Panc1 (cell line): ENCODE measurements at regions not wholly inside any gene's neighbourhood (a gene's known extent, or its start where the extent isn't known, plus 50 kb on each side); places are given as distances from the start of the nearest gene placed in this dataset.

Experiments used
- POLR2AphosphoS5 ChIP-seq: IDR thresholded peaks from 2 replicates; pipeline ENCODE4 v1.6.1; 2012; ENCODE audit warnings: mild to moderate bottlenecking, low read depth, low read length, moderate library complexity
- SIN3A ChIP-seq: IDR thresholded peaks from 2 replicates; pipeline ENCODE4 v1.6.1; 2012; ENCODE audit warnings: low read depth, mild to moderate bottlenecking, low read length, moderate library complexity, borderline replicate concordance; ENCODE audit not compliant: insufficient read depth
- TCF7L2 ChIP-seq: IDR thresholded peaks from 2 replicates; pipeline ENCODE4 v1.6.1; 2011; ENCODE audit warnings: mild to moderate bottlenecking, low read depth, low read length, inconsistent platforms
- TF ChIP-seq, protein P1 (sequence below): fragments of 450-650 bp; IDR thresholded peaks from 2 replicates; pipeline ENCODE4 v1.5.1; 2017; ENCODE audit warnings: mild to moderate bottlenecking
- TF ChIP-seq, protein P2 (sequence below), 2 experiments: IDR thresholded peaks; 2 replicates each; pipeline ENCODE4 v1.6.1; 2011 to 2012; ENCODE audit warnings: low read depth in 2 of 2, control low read depth in 1 of 2, low read length in 1 of 2, mild to moderate bottlenecking in 1 of 2, moderate library complexity in 1 of 2; ENCODE audit not compliant: insufficient read depth in 1 of 2

- TF ChIP-seq, protein P1, sequence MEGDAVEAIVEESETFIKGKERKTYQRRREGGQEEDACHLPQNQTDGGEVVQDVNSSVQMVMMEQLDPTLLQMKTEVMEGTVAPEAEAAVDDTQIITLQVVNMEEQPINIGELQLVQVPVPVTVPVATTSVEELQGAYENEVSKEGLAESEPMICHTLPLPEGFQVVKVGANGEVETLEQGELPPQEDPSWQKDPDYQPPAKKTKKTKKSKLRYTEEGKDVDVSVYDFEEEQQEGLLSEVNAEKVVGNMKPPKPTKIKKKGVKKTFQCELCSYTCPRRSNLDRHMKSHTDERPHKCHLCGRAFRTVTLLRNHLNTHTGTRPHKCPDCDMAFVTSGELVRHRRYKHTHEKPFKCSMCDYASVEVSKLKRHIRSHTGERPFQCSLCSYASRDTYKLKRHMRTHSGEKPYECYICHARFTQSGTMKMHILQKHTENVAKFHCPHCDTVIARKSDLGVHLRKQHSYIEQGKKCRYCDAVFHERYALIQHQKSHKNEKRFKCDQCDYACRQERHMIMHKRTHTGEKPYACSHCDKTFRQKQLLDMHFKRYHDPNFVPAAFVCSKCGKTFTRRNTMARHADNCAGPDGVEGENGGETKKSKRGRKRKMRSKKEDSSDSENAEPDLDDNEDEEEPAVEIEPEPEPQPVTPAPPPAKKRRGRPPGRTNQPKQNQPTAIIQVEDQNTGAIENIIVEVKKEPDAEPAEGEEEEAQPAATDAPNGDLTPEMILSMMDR, result no peak
- TF ChIP-seq, protein P2, sequence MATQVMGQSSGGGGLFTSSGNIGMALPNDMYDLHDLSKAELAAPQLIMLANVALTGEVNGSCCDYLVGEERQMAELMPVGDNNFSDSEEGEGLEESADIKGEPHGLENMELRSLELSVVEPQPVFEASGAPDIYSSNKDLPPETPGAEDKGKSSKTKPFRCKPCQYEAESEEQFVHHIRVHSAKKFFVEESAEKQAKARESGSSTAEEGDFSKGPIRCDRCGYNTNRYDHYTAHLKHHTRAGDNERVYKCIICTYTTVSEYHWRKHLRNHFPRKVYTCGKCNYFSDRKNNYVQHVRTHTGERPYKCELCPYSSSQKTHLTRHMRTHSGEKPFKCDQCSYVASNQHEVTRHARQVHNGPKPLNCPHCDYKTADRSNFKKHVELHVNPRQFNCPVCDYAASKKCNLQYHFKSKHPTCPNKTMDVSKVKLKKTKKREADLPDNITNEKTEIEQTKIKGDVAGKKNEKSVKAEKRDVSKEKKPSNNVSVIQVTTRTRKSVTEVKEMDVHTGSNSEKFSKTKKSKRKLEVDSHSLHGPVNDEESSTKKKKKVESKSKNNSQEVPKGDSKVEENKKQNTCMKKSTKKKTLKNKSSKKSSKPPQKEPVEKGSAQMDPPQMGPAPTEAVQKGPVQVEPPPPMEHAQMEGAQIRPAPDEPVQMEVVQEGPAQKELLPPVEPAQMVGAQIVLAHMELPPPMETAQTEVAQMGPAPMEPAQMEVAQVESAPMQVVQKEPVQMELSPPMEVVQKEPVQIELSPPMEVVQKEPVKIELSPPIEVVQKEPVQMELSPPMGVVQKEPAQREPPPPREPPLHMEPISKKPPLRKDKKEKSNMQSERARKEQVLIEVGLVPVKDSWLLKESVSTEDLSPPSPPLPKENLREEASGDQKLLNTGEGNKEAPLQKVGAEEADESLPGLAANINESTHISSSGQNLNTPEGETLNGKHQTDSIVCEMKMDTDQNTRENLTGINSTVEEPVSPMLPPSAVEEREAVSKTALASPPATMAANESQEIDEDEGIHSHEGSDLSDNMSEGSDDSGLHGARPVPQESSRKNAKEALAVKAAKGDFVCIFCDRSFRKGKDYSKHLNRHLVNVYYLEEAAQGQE (IDR thresholded peaks at IDR 0.05; ENCODE audit: insufficient read depth in 1 of 2, low read depth in 2 of 2, low read length in 1 of 2), result no peak
- TF ChIP-seq TCF7L2, result no peak
- TF ChIP-seq POLR2AphosphoS5, result no peak
- TF ChIP-seq SIN3A, result no peak
Measured at GRCh38 chr7:46286957-46287356, 365.9 kb upstream of the IGFBP3 start.
